H1 (cell line): ENCODE measurements at regions not wholly inside any gene's neighbourhood (a gene's known extent, or its start where the extent isn't known, plus 50 kb on each side); places are given as distances from the start of the nearest gene placed in this dataset.

Experiments
- CTCF ChIA-PET: fragments of 300-600 bp; sonication (Branson Sonifier 250); formaldehyde crosslinking; loops from one replicate; lab custom pipeline; 2021; ENCODE audit not compliant: partially characterized antibody; lab: Charles Lee
- POLR2A ChIA-PET: fragments of 300-600 bp; sonication (Branson Sonifier 250); formaldehyde crosslinking; loops from one replicate; lab custom pipeline; 2021; ENCODE audit warnings: inconsistent platforms; ENCODE audit not compliant: partially characterized antibody; lab: Charles Lee
- DNase-seq, 2 experiments: peaks; one replicate each; pipeline versions ENCODE4 v3.0.0 to v3.0.0-alpha.2; 2010 to 2022; ENCODE audit warnings: low spot score in 2 of 2, low read depth in 1 of 2, mixed read lengths in 1 of 2
- FAIRE-seq: peaks from 2 replicates; lab custom pipeline; 2011; peaks lifted over from hg19 to GRCh38; lab: Jason Lieb, UNC
- H2AFZ ChIP-seq: 2 replicates; pipeline ENCODE4 v1.8.1; 2012; ENCODE audit warnings: low read length, inconsistent platforms
- H2AK5ac ChIP-seq: 2 replicates; pipeline ENCODE4 v1.6.1; 2013; ENCODE audit warnings: low read depth, low read length
- H2BK120ac ChIP-seq: replicated peaks from 2 replicates; pipeline ENCODE3; 2013; ENCODE audit warnings: low read depth, low read length, inconsistent platforms
- H2BK12ac ChIP-seq: 2 replicates; pipeline ENCODE4 v1.6.1; 2013; ENCODE audit warnings: low read depth, low read length
- H2BK15ac ChIP-seq: 2 replicates; pipeline ENCODE4 v1.6.1; 2013; ENCODE audit warnings: low read length
- H2BK20ac ChIP-seq: 2 replicates; pipeline ENCODE4 v1.6.1; 2013; ENCODE audit warnings: low read length
- H2BK5ac ChIP-seq: 2 replicates; pipeline ENCODE4 v1.6.1; 2013; ENCODE audit warnings: low read depth, low read length
- H3K14ac ChIP-seq: 2 replicates; pipeline ENCODE4 v1.6.1; 2013; ENCODE audit warnings: inconsistent platforms; ENCODE audit not compliant: insufficient read length
- H3K18ac ChIP-seq: 2 replicates; pipeline ENCODE4 v1.6.1; 2013; ENCODE audit warnings: low read length; ENCODE audit errors: extremely low read depth
- H3K23ac ChIP-seq: 2 replicates; pipeline ENCODE4 v1.6.1; 2013; ENCODE audit warnings: inconsistent platforms; ENCODE audit not compliant: insufficient read length
- H3K23me2 ChIP-seq: 2 replicates; pipeline ENCODE4 v1.6.1; 2013; ENCODE audit warnings: low read depth, low read length
- H3K27ac ChIP-seq: 2 replicates; pipeline ENCODE4 v1.6.1; 2011; ENCODE audit warnings: low read depth, low read length, inconsistent platforms
- H3K27me3 ChIP-seq, 4 experiments: replicated peaks in 1 of 4; 1 replicate in 1 of 4; 2 replicates in 3 of 4; pipeline versions ENCODE4 v1.6.1 to v1.8.1; 2011 to 2013; ENCODE audit warnings: low read length in 3 of 4, mild to moderate bottlenecking in 3 of 4, inconsistent platforms in 2 of 4, mixed read lengths in 2 of 4, moderate library complexity in 1 of 4; ENCODE audit not compliant: control insufficient read depth in 3 of 4, insufficient read depth in 3 of 4; ENCODE audit errors: extremely low read depth in 1 of 4
- H3K36me3 ChIP-seq, 4 experiments: 2 replicates each; pipeline versions ENCODE4 v1.6.1 to v1.8.1; 2011 to 2013; ENCODE audit warnings: mild to moderate bottlenecking in 4 of 4, low read length in 3 of 4, moderate library complexity in 2 of 4, control low read depth in 1 of 4, inconsistent platforms in 1 of 4; ENCODE audit not compliant: insufficient read depth in 4 of 4, control insufficient read depth in 2 of 4
- H3K4ac ChIP-seq: replicated peaks from 2 replicates; pipeline ENCODE3; 2013; ENCODE audit warnings: low read length, low read depth, mixed read lengths, inconsistent platforms; ENCODE audit not compliant: insufficient read length
- H3K4me1 ChIP-seq, 4 experiments: replicated peaks in 1 of 4; 1 replicate in 1 of 4; 2 replicates in 3 of 4; pipeline versions ENCODE4 v1.6.1 to v1.8.1; 2011 to 2013; ENCODE audit warnings: low read length in 3 of 4, inconsistent platforms in 2 of 4, mixed read lengths in 1 of 4; ENCODE audit not compliant: insufficient read depth in 4 of 4, control insufficient read depth in 3 of 4
- H3K4me2 ChIP-seq, 2 experiments: 2 replicates each; pipeline versions ENCODE4 v1.6.1 to v1.8.1; 2011 to 2013; ENCODE audit warnings: low read depth in 2 of 2, low read length in 2 of 2, control low read depth in 1 of 2, inconsistent platforms in 1 of 2, mild to moderate bottlenecking in 1 of 2; ENCODE audit not compliant: insufficient read depth in 1 of 2
- H3K4me3 ChIP-seq, 4 experiments: fragments of 200-600, 300-600 bp in 1 of 4; sonication (generic), shearing (Covaris generic), sonication (Bioruptor Twin) in 1 of 4; 2 replicates each; pipeline versions ENCODE4 v1.5.1 to v1.8.1; 2011 to 2016; ENCODE audit warnings: low read length in 4 of 4, low read depth in 3 of 4, control low read depth in 2 of 4, inconsistent platforms in 2 of 4, mild to moderate bottlenecking in 2 of 4, mixed read lengths in 1 of 4, moderate library complexity in 1 of 4; ENCODE audit not compliant: insufficient read depth in 2 of 4; ENCODE audit errors: extremely low read depth in 1 of 4
- H3K56ac ChIP-seq: replicated peaks from 2 replicates; pipeline ENCODE3; 2013; ENCODE audit warnings: low read depth, mild to moderate bottlenecking, mixed read lengths, low read length, inconsistent platforms; ENCODE audit not compliant: insufficient read length
- H3K79me1 ChIP-seq: 2 replicates; pipeline ENCODE4 v1.6.1; 2013; ENCODE audit warnings: low read depth, low read length, control low read depth
- H3K79me2 ChIP-seq, 2 experiments: 2 replicates each; pipeline versions ENCODE4 v1.6.1 to v1.8.1; 2012 to 2013; ENCODE audit warnings: low read length in 2 of 2, mild to moderate bottlenecking in 2 of 2, inconsistent platforms in 1 of 2; ENCODE audit not compliant: insufficient read depth in 2 of 2, control insufficient read depth in 1 of 2
- H3K9ac ChIP-seq, 4 experiments: replicated peaks in 1 of 4; 1 replicate in 1 of 4; 2 replicates in 3 of 4; pipeline versions ENCODE4 v1.6.1 to v1.8.1; 2011 to 2013; ENCODE audit warnings: low read depth in 3 of 4, low read length in 3 of 4, control low read depth in 2 of 4, mild to moderate bottlenecking in 2 of 4, moderate library complexity in 2 of 4, inconsistent platforms in 1 of 4; ENCODE audit errors: extremely low read depth in 1 of 4
- H3K9me3 ChIP-seq, 2 experiments: 2 replicates each; pipeline versions ENCODE4 v1.6.1 to v1.8.1; 2012 to 2013; ENCODE audit warnings: mild to moderate bottlenecking in 2 of 2, moderate library complexity in 2 of 2, control low read depth in 1 of 2, inconsistent platforms in 1 of 2, low read depth in 1 of 2, low read length in 1 of 2, mixed read lengths in 1 of 2; ENCODE audit not compliant: insufficient read depth in 2 of 2
- H4K20me1 ChIP-seq, 2 experiments: replicated peaks in 1 of 2; 2 replicates each; pipeline versions ENCODE3 to v1.8.1; 2011 to 2013; ENCODE audit warnings: inconsistent platforms in 2 of 2, low read length in 2 of 2, mild to moderate bottlenecking in 1 of 2; ENCODE audit not compliant: insufficient read depth in 2 of 2, control insufficient read depth in 1 of 2
- H4K5ac ChIP-seq: 2 replicates; pipeline ENCODE4 v1.6.1; 2013; ENCODE audit warnings: low read length, low read depth, mixed read lengths, inconsistent platforms; ENCODE audit not compliant: insufficient read length
- H4K8ac ChIP-seq: 2 replicates; pipeline ENCODE4 v1.8.0; 2013; ENCODE audit warnings: mild to moderate bottlenecking, moderate library complexity, low read length, inconsistent platforms; ENCODE audit not compliant: insufficient read depth; ENCODE audit errors: extremely low read depth
- H4K91ac ChIP-seq: replicated peaks from 2 replicates; pipeline ENCODE3; 2013; ENCODE audit warnings: low read length, mixed read lengths, inconsistent platforms; ENCODE audit not compliant: insufficient read length
- CHD2 ChIP-seq: IDR thresholded peaks from 2 replicates; pipeline ENCODE4 v1.6.1; 2012; ENCODE audit warnings: low read length, improper control_type of control experiment
- GTF2F1 ChIP-seq: IDR thresholded peaks from 2 replicates; pipeline ENCODE4 v1.6.1; 2012; ENCODE audit warnings: low read depth, low read length, improper control_type of control experiment, borderline replicate concordance
- HDAC6 ChIP-seq: IDR thresholded peaks from one replicate; pipeline ENCODE4 v1.7.1; 2012; ENCODE audit warnings: low read depth, mild to moderate bottlenecking, inconsistent platforms, low read length, moderate library complexity
- JUND ChIP-seq: IDR thresholded peaks from 2 replicates; pipeline ENCODE4 v1.6.1; 2011; ENCODE audit warnings: mild to moderate bottlenecking, improper control_type of control experiment, low read length
- NANOG ChIP-seq: IDR thresholded peaks from 2 replicates; pipeline ENCODE4 v1.6.1; 2011; ENCODE audit warnings: low read length, low read depth, mild to moderate bottlenecking, inconsistent platforms; ENCODE audit not compliant: insufficient read depth, poor library complexity, severe bottlenecking
- SIN3A ChIP-seq, 2 experiments: IDR thresholded peaks in 1 of 2; conservative IDR thresholded peaks in 1 of 2; 2 replicates each; pipeline ENCODE4 v1.6.1; 2011 to 2012; ENCODE audit warnings: low read length in 2 of 2, improper control_type of control experiment in 1 of 2, low read depth in 1 of 2, mild to moderate bottlenecking in 1 of 2
- SIX5 ChIP-seq: IDR thresholded peaks from 2 replicates; pipeline ENCODE4 v1.6.1; 2011; ENCODE audit warnings: mild to moderate bottlenecking, low read depth, low read length
- WGBS, 2 experiments: shearing (Covaris generic) in 1 of 2; methylation state at CpG; one replicate each; pipeline versions ENCODE4 v1.1.6 to v1.1.7; 2013 to 2015; ENCODE audit warnings: low lambda C conversion rate in 2 of 2, mixed read lengths in 2 of 2, inconsistent platforms in 1 of 2, low coverage in 1 of 2, missing lambda C conversion rate in 1 of 2; ENCODE audit not compliant: insufficient replicate concordance in 2 of 2, insufficient coverage in 1 of 2, insufficient read length in 1 of 2; ENCODE audit errors: extremely low coverage in 1 of 2, missing lambda C conversion rate in 1 of 2; 5-methylcytosine and 5-hydroxymethylcytosine counted together

- TF ChIP-seq CHD2 (no peak), HDAC6 (no peak), SIN3A (conservative IDR thresholded peaks at IDR 0.05 in 1 of 2, IDR thresholded peaks at IDR 0.05 in 1 of 2; ENCODE audit: low read depth in 1 of 2, low read length in 2 of 2) (no peak), SIX5 (no peak), NANOG (no peak), GTF2F1 (no peak), JUND (no peak)
- TF ChIP-seq, all 59 proteins: peak for 0
- no peak overlapping the region for H2BK120ac ChIP-seq
- H3K27me3 ChIP-seq = no peaks in the 10 kb centered on the region
- CTCF ChIA-PET = no interaction called here
- H2BK12ac ChIP-seq = no peak overlapping the region
- no peaks in the 10 kb centered on the region for H3K79me2 ChIP-seq
- no peak overlapping the region for H3K4me2 ChIP-seq
- FAIRE-seq (no peak), DNase-seq (no peak)
- H4K8ac ChIP-seq = no peak overlapping the region
- H3K23ac ChIP-seq = no peak overlapping the region
- H2BK5ac ChIP-seq = no peak overlapping the region
- no peaks in the 10 kb centered on the region for H3K9me3 ChIP-seq
- POLR2A ChIA-PET = no interaction called here
- H3K18ac ChIP-seq = no peak overlapping the region
- H2BK20ac ChIP-seq = no peak overlapping the region
- no peak overlapping the region for H3K4ac ChIP-seq
- H2BK15ac ChIP-seq = no peak overlapping the region
- no peak overlapping the region for H4K91ac ChIP-seq
- no peak overlapping the region for H3K27ac ChIP-seq
- H2AK5ac ChIP-seq = no peak overlapping the region
- WGBS, 2 experiments = 90% methylated on average over 3 of the region's 3 CpGs; no CpG with 5 or more reads in 1 of the 2 experiments
- no peak overlapping the region for H4K5ac ChIP-seq
- no peak overlapping the region for H2AFZ ChIP-seq
- no peak overlapping the region for H3K56ac ChIP-seq
- no peaks in the 10 kb centered on the region for H3K79me1 ChIP-seq
- H4K20me1 ChIP-seq = no peaks in the 10 kb centered on the region
- no peak overlapping the region for H3K9ac ChIP-seq
- no peaks in the 10 kb centered on the region for H3K23me2 ChIP-seq
- no peak overlapping the region for H3K4me3 ChIP-seq
- no peaks in the 10 kb centered on the region for H3K36me3 ChIP-seq
- H3K14ac ChIP-seq = no peak overlapping the region
- peaks cover 0 to 3% (median 0%) of the 10 kb centered on the region in 4 experiments; a peak in 1 of 7 replicates for H3K4me1 ChIP-seq
These were observed 142.8 kb upstream of the SAMSN1 start for GRCh38 chr21:14688936-14689335.
